Stimulated activated CD4-positive, alpha-beta T cell treated with anti-CD3 and anti-CD28 coated beads, Interleukin-2, amount 100 ng/mL, for 48 hours (primary cell): ENCODE measurements at regions not wholly inside any gene's neighbourhood (a gene's known extent, or its start where the extent isn't known, plus 50 kb on each side); places are given as distances from the start of the nearest gene placed in this dataset.
A peak's percentile ranks its signal among the peaks of the same experiment; 100 is the strongest.
"Not testable (repeated sequence)": the region's sequence is repeated elsewhere in the genome, so short reads cannot be mapped to it uniquely, and the experiment has no call there.

Experiments
- DNase-seq, 2 donors: peaks; one replicate each; pipeline ENCODE4 v3.0.0-alpha.2; 2020

DNA sequence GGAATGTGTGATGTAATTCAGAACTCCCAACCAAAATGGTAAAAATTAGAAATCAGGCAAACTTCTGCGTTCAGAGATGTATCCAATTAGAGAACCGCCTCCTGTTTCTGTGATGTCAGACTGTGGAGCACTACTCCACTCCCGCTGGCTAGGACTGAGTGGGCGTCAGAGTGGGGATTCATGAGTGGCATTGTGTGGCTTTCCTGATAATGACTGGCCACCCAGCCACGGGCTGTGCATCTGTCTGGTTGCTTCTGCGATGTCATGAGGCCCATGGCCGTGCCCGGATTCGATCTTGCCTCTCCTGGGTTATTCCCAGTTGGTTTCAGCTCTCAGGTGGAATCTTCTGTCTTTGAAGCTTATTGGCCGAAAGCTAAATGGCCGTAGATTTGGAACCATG lies 87.1 kb upstream of the KCNA1 start:
- DNase-seq, result no peak

DNA sequence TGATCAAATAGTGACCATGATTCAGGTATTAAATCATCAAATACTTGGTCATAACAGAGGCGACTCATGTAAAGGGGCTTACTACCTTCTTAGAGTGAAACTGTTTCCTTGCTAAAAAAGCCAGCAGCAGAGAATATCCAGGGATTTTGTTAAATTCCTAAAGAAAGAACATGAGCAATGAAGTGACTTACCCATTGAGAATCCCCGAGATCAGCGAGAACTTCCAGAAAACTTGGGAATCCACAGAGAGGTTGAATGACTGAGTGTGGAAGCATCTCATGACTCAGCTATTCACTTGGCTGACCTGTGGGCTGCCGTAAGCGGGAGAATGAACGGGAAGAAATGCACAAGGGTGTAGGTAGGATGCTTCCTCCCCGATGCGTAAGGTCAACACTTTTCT lies 85.3 kb upstream of the KCNA1 start:
- DNase-seq, result no peak

GRCh38 chr12:4825011-4825858 lies 84.5 kb upstream of the KCNA1 start:
- DNase-seq, result no peak

DNA sequence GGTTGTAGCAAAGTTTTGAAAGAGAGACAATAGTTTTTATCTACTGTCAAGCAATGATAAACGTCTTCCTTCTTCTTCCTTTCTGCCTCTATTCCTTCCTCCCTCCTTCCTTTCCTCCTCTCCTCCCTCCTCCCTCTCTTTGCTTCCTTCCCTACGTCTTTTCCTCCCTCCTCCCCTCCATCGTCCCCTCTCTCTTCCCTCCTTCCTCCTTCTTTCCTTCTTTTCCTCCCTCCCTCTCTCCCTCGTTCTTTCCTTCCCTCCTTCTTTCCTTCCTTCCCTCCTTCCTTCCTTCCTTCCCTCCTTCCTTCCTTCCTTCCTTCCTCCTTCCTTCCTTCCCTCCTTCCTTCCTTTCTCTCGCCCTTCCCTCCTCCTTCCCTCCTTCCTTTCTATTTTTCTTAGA lies 82.8 kb upstream of the KCNA1 start:
- DNase-seq, result no peak

DNA sequence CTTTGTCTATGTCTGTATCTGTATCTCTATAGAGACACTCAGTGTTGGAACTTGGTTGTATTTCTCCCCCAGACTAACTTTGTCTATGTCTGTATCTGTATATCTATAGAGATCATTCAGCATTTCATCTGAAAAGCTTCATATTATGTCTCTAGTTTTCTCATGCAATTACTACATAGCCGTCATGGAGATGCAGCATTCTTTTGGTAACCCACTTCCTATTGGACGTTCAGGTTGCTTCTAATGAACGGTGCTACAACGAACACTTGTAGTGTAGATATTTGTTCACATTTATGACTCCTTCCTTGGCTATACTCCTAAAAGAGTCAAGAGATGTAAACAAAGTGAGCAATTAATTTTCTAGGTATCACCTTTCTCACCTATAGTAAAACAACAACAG lies 81.5 kb upstream of the KCNA1 start:
- no peak for DNase-seq

DNA sequence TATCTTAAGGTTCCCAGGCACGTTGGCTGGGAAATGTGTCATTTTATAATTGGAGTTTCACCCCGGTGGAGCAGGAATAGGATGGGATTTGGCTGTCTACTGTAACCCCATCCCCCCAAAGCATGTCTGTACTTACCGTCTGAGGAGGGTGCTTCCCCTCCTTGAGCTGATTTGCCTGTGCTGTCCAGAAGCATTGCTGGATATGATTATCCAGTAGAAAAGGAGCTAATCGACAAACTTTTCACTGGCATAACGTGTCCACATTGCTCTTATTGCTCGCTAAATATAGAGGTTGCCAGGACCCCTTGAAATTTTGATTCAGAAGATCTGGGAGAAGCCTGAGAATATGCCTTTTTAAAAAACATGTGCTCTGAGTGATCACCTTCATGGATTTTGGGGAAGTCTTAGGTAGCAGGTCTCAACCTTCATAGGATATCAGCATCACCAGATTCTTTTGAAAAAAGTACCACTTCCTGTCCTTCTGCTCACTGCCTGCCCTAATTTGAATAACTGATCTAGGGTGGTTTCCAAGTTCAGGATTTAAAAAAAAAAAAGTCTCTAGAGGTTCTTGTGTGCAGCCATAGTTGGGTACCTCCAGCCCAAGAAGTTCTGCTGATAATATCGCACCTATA lies 80.4 kb upstream of the KCNA1 start:
- no peak for DNase-seq

DNA sequence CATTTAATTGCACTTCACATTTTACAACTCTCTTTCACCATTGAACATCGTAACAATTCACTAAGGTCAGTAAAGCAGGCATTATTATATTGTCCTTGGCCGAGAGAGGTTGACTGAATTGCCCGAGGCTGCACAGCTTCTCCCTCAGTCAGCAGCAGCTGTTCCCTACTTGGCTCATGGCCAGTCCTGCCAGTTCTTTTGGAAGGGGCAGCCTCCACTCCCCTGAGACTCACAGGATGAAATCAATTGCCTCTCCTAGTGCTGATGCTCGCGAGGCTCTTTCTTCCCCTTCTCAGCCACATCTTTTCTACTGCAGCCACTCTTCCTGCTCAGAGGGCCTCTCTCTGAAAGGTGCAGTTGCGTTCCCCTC lies 79.9 kb upstream of the KCNA1 start:
- DNase-seq, result no peak

GRCh38 chr12:4830556-4831210 lies 79.0 kb upstream of the KCNA1 start:
- no peak for DNase-seq

- no peak for DNase-seq
Measured at GRCh38 chr12:4833053-4833452, 76.7 kb upstream of the KCNA1 start.

DNA sequence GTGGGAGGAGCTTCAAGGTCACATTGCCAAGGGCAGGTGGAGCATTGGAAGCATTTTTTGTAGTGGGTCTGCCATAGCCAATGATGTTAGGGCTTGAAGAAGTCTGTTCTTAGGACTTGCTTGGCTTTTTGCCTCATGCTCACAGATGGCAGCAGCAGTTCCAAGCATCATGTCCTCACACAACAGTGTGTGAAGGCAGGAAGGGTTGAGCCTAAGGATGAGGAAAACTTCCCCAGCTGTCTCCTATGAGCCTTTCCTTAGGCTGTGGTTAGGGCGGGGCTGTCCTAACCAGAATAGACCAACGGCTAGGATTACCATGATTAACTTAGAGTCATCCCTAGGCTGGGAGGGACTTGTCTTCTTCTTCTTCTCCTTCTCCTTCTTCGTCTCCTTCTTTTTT lies 76.2 kb upstream of the KCNA1 start:
- DNase-seq, result no peak

- DNase-seq, result not testable (repeated sequence)
Measured at GRCh38 chr12:4842401-4842800, 67.3 kb upstream of the KCNA1 start.

GRCh38 chr12:4843907-4844306 lies 65.8 kb upstream of the KCNA1 start:
- no peak for DNase-seq

- DNase-seq, result no peak
Measured at GRCh38 chr12:4847713-4848112, 62.0 kb upstream of the KCNA1 start.

DNA sequence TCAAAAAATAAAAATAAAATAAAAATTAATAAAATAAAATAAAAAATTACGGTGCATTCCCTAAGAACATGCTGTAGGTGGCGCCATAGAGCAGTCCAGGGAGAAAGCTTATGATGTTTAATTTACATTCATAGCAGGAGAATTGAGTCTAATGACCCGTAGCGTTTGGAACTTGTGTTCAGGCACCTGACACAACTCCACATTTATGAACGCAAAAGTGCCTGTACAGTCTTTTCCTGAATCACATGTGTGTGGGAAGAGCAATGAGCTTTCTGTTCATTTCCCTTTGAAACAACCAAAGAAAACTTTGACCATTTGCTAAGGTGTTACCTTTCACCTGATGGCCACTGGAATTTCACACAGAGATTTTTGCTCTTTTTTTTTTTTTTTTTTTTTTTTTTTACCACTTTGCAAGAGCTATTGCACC lies 60.6 kb upstream of the KCNA1 start:
- no peak for DNase-seq

- no peak for DNase-seq
Measured at GRCh38 chr12:4849795-4850345, 59.8 kb upstream of the KCNA1 start.

DNA sequence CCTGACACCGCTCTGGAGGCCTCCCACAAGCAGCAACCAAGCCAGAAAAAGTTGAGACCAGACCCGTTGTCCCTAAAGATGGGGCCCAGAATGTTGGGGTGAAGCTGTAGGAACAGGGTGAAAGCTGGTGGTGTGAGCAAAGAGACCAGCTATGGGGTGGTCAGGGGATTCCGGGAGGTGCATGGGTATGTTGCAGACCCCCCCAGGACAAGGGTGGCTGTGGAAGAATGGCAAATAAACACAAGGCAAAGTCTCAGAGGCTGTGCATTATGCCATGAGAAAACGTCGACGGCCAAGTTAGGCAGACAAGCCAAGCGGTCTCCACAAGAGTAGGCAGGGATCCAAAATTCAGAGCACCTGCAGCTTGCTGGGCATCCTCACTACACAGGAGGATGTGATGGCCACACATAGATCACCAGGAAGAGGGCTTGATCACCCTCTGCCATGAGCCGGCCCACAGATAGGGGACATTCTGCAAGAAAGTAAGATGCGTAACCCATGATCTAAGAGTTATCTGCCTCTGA lies 58.8 kb upstream of the KCNA1 start:
- no peak for DNase-seq

DNA sequence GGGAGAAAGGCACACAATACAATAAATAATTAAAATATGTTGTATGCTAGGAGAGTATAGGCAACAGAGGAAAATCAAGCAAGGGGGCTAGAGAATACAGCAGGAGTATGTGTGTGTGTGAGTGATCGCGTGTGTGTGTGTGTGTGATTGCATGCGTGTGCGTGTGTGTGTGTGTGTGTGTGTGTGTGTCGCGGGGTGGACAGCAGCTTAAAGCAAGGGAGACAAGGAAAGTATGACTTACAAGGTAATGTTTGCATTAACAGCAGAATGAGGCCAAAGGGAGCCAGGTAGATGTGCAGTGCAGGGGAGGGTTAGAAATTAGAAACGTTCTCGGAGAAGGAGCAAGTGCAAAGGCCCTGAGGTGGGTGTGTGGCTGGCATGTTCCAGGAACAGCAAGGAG lies 57.4 kb upstream of the KCNA1 start:
- DNase-seq, result no peak

DNA sequence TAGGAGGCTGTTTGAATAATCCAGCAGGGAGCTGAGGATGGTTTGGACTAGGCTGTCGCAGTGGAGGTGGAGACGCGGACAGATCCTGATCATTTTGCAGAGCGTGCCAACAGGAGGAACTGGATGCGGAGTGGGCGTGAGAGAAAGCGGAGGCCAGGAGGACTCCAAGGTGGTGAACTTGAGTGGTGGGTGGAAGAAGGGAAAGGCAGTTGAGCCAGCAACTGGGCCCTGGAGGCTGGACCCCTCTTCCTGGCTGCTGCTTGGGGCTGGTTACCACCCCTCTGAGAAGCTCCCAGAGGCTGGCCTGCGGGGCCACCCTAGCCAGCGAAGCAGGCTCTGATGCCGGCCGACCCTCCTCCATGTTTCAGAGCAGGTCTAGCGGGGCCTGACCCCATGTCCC lies 56.8 kb upstream of the KCNA1 start:
- DNase-seq, result no peak

GRCh38 chr12:4855121-4855924 lies 54.4 kb upstream of the KCNA1 start:
- peak; percentile 47 to 59 for DNase-seq

GRCh38 chr12:4856596-4856995 lies 53.1 kb upstream of the KCNA1 start:
- DNase-seq, result no peak

DNA sequence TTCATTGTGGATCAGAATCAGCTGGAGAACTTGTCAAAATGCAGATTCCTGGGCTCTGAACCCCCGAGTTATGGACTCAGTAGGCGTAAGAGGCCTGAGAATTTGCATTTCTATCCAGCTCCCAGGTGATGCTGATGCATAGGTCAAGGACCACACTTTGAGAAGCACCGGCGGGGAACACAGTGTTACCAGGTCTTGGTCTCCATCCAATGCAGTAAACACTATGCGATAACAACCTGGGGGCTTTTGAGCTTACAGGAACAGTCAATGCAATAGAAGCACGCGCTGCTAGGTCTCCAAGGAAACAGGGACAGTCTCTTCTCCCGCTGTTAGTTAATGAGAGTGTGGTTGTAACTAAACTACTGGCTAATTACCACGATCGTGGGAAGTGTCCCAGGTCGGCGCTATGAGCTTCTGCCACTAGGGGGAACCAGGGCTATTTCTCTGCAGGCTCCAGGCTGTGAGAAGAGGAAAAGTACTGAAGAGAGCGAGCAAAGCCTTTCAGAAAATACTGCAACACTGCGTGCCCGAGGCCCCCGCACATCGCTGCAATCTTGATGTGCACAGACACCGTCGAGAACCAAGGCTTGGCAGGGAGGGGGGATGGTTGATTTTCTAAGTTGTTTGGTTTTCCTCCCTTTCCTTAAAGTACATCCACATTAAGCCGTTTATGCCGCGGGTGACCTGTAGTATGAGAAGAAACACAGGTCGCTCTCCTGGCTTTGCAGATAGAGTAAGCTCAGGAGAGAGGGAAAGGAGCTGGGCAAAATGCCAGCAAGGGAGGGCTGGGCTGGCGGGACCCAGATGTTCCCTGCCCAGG lies 52.0 kb upstream of the KCNA1 start:
- DNase-seq, result peak; percentile 73 to 78

DNA sequence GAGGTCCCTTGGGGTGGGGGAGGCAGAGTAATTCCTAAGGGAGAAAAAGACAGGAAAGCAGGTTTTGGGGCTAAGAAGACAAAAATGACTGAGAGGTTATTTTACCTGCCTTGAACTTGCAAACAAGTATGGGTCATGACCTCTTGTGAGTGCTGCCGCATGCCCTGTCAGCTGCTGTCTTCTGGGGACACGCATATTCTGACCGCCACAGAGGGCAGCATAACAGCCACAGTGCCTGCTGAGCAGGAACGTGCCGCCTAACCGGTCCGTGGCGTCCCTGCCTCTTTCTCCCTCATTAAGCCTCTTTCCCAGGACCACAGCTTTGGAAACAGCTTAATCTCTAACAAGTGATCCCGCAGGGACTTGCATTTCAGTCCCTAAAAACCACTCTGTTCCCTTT lies 51.3 kb upstream of the KCNA1 start:
- no peak for DNase-seq
